ENCODE measurements at regions not wholly inside any gene's neighbourhood (a gene's known extent, or its start where the extent isn't known, plus 50 kb on each side); places are given as distances from the start of the nearest gene placed in this dataset.

DNA sequence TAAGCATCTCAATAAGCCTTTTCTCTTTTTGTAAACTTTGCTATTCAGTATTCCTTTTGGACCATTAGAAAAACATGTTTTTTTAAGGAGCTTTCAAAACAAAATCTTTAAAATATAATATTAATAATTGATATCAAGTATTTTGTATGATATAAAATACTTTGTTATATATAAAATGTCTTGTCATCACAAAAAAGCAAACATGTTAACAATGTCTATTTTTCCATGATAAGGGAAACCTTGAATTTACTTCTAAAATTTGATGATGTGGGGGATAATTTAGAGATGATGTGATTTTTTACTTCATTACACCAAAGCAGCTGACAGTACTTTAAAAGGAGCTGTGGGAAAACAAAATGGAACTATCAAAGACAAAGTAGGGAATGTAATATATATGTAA is 887.7 kb downstream of the SI start:
- no peak overlapping the region for H3K27ac ChIP-seq

DNA sequence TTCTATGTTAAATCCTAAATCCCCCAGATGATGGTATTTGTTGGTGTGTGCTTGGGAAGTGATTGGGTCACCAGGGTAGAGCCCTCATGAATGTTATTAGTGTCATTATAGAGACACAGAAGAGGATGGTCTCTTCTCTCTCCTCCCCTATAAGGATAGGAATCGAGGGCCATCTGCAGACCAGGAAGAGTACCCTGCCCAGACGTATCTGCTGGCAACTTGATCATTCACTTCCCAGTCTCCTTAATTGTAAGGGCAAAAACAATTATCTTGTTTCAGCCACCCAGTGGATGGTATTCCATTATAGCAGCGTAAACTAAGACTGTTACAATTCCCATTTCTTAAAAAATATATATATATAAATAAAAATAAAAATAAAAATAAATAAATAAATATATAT is 892.2 kb downstream of the SI start:
- 74 to 81% methylated on average over 3 of the region's 3 CpGs for WGBS, 2 donors
- Histone ChIP-seq H3K4me3 (no peak overlapping the region), H3K27ac (no peak overlapping the region), H3K4me1 (no peaks in the 10 kb centered on the region), H3K9me3 (peaks cover 0 to 2% (median 0%) of the 10 kb centered on the region in 4 donors), H3K36me3 (no peaks in the 10 kb centered on the region), H3K27me3 (no peaks in the 10 kb centered on the region)
- TF ChIP-seq EP300 (IDR thresholded peaks at IDR 0.05) = no peak
- no peak for TF ChIP-seq POLR2A (IDR thresholded peaks at IDR 0.05)
- TF ChIP-seq, protein P1, sequence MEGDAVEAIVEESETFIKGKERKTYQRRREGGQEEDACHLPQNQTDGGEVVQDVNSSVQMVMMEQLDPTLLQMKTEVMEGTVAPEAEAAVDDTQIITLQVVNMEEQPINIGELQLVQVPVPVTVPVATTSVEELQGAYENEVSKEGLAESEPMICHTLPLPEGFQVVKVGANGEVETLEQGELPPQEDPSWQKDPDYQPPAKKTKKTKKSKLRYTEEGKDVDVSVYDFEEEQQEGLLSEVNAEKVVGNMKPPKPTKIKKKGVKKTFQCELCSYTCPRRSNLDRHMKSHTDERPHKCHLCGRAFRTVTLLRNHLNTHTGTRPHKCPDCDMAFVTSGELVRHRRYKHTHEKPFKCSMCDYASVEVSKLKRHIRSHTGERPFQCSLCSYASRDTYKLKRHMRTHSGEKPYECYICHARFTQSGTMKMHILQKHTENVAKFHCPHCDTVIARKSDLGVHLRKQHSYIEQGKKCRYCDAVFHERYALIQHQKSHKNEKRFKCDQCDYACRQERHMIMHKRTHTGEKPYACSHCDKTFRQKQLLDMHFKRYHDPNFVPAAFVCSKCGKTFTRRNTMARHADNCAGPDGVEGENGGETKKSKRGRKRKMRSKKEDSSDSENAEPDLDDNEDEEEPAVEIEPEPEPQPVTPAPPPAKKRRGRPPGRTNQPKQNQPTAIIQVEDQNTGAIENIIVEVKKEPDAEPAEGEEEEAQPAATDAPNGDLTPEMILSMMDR (IDR thresholded peaks at IDR 0.05) = no peak
- no peak for TF ChIP-seq POLR2AphosphoS5 (IDR thresholded peaks at IDR 0.05)
- ATAC-seq (ENCODE audit: low FRiP score in 2 of 2) = no peak
- no peak for DNase-seq

More for the DNA sequence above, 887.7 kb downstream of the SI start:
- ATAC-seq (ENCODE audit: low FRiP score in 2 of 2) (no peak), DNase-seq (no peak)
- no peaks in the 10 kb centered on the region for H3K4me1 ChIP-seq
- H3K4me3 ChIP-seq = no peak overlapping the region
- no peaks in the 10 kb centered on the region for H3K9me3 ChIP-seq
- H3K27me3 ChIP-seq = no peaks in the 10 kb centered on the region
- no peaks in the 10 kb centered on the region for H3K36me3 ChIP-seq
- TF ChIP-seq EP300 (IDR thresholded peaks at IDR 0.05) (no peak), POLR2A (IDR thresholded peaks at IDR 0.05) (no peak), POLR2AphosphoS5 (IDR thresholded peaks at IDR 0.05) (no peak)
- TF ChIP-seq, protein P1 (IDR thresholded peaks at IDR 0.05) = no peak

DNA sequence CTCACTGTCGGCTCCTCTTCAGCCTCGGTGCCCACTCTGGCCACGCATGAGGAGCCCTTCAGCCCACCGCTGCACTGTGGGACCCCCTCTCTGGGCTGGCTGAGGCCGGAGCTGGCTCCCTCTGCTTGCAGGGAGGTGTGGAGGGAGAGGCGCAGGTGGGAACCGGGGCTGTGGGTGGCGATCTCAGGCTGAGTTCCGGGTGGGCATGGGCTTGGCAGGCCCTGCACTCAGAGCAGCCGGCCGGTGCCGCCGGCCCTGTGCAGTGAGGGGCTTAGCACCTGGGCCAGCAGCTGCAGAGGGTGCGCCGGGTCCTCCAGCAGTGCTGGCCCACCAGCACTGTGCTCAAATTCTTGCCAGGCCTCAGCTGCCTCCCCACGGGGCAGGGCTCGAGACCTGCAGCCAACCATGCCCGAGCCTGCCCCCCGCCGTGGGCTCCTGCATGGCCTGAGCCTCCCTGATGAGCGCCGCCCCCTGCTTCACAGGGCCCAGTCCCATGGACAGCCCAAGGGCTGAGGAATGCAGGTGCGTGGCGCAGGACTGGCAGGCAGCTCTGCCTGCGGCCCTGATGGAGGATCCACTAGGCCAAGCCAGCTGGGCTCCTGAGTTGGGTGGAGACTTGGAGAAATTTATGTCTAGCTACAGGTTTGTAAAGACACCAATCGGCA is 899.1 kb downstream of the SI start:
- Histone ChIP-seq H3K27me3 (no peaks in the 10 kb centered on the region), H3K27ac (no peak overlapping the region), H3K36me3 (no peaks in the 10 kb centered on the region), H3K9me3 (peaks cover 0 to 8% (median 2%) of the 10 kb centered on the region in 4 donors), H3K4me3 (no peak overlapping the region), H3K4me1 (no peaks in the 10 kb centered on the region)
- WGBS, 2 donors = 90 to 93% methylated on average over 15 to 20 of the region's 26 CpGs
- TF ChIP-seq POLR2A (IDR thresholded peaks at IDR 0.05) = no peak
- no peak for TF ChIP-seq EP300 (IDR thresholded peaks at IDR 0.05)
- no peak for TF ChIP-seq POLR2AphosphoS5 (IDR thresholded peaks at IDR 0.05)
- TF ChIP-seq, protein P1 (IDR thresholded peaks at IDR 0.05) = no peak
- peak in 1 of 2 donors; percentile 72 for DNase-seq
- no peak for ATAC-seq (ENCODE audit: low FRiP score in 2 of 2)

DNA sequence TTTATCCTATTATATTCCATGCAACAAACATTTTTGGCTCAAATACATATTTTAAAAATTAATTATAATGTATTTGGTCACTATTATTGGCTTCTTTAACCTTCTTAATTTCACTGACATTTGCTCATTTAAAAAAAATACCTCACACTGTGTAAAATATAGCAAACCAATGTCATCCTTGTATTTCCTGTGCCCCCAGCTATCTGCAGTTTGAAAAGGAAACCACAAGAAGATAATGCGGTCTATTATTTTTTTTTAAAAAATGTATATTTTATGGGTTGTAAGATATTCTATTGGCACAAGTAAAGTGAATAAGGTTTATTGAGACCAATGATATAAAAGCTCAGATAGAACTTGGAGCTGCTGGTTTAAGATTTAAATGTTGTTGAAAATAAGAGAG is 904.2 kb downstream of the SI start:
- Histone ChIP-seq H3K36me3 (no peaks in the 10 kb centered on the region), H3K4me3 (no peak overlapping the region), H3K9me3 (peaks cover 0 to 3% (median 0%) of the 10 kb centered on the region in 4 donors), H3K27me3 (no peaks in the 10 kb centered on the region), H3K4me1 (no peaks in the 10 kb centered on the region), H3K27ac (no peak overlapping the region)
- 56 to 60% methylated on average over 1 of the region's 1 CpG for WGBS, 2 donors
- DNase-seq = no peak
- TF ChIP-seq POLR2AphosphoS5 (IDR thresholded peaks at IDR 0.05) (no peak), EP300 (IDR thresholded peaks at IDR 0.05) (no peak)
- TF ChIP-seq, protein P1 (IDR thresholded peaks at IDR 0.05) = no peak
- no peak for ATAC-seq (ENCODE audit: low FRiP score in 2 of 2)

DNA sequence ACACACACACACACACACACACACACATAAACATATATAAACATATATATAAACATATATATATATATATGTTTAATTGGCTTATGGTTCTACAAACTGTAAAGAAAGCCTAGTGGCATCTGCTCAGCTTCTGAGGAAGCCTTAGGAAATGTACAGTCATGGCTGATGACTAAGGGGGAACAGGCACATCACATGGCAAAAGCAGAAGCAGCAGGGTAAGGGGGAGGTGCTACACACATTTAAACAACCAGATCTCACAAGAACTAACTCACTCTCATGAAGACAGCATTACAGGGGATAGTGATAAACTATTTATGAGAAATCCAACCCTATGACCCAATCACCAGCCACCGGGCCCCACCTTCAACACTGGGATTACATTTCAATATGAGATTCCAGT is 922.9 kb downstream of the SI start:
- ATAC-seq (ENCODE audit: low FRiP score in 2 of 2) (no peak), DNase-seq (no peak)
- H3K27me3 ChIP-seq = no peaks in the 10 kb centered on the region
- no peaks in the 10 kb centered on the region for H3K9me3 ChIP-seq
- no peaks in the 10 kb centered on the region for H3K36me3 ChIP-seq
- H3K27ac ChIP-seq = no peak overlapping the region
- no peak overlapping the region for H3K4me3 ChIP-seq
- no peaks in the 10 kb centered on the region for H3K4me1 ChIP-seq
- WGBS, 2 donors = 89 to 92% methylated on average over 1 of the region's 1 CpG
- TF ChIP-seq POLR2A (IDR thresholded peaks at IDR 0.05) = no peak
- TF ChIP-seq EP300 (IDR thresholded peaks at IDR 0.05) = no peak
- TF ChIP-seq POLR2AphosphoS5 (IDR thresholded peaks at IDR 0.05) = no peak
